GM18519 (cell line): ENCODE measurements at regions not wholly inside any gene's neighbourhood (a gene's known extent, or its start where the extent isn't known, plus 50 kb on each side); places are given as distances from the start of the nearest gene placed in this dataset.

Source experiments
- ATAC-seq: cut with Tn5 transposase; IDR thresholded peaks from one replicate; pipeline ENCODE4 v1.9.1; 2021; ENCODE audit warnings: mild to moderate bottlenecking, moderate library complexity; ENCODE audit not compliant: unreplicated experiment, low FRiP score

DNA sequence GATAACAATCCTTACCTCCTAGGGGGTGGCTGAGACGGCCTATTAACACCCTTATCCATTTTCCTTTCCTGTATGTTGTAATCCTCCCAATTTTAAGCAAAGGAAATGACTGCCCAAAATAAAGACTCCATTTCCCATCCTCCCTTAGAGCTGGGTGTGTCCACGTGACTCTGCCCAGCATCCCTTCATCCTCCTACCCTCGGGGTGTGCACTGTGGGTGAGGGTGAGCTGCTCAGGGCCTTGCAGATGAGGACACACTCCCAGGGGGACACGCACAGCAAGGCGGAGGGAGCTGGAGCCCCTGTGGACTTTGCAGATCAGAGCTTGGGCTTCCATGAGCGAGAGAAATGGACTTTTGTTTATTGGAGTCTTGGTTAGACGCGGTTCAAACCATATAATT lies 186.8 kb downstream of the IRF8 start:
- ATAC-seq = no peak

DNA sequence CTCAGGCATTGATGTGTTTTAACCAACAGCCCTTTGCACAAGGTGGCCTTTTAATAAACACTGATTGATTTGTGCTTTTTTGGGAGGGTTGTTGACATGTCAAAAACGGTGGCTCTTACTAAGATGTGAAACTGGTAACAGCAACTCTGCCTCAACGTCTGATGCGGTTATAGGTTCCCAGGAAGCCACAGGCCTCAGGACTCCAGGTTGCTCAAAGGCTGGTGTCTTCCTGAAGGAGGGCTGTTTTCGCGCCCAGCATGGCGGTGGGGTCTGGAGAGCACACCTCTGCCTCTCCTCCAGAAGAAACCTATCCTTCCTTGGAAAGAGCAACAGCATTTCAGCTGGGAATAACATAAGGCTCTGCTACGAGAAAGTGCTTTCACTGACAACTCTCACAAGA lies 187.5 kb downstream of the IRF8 start:
- no peak for ATAC-seq

DNA sequence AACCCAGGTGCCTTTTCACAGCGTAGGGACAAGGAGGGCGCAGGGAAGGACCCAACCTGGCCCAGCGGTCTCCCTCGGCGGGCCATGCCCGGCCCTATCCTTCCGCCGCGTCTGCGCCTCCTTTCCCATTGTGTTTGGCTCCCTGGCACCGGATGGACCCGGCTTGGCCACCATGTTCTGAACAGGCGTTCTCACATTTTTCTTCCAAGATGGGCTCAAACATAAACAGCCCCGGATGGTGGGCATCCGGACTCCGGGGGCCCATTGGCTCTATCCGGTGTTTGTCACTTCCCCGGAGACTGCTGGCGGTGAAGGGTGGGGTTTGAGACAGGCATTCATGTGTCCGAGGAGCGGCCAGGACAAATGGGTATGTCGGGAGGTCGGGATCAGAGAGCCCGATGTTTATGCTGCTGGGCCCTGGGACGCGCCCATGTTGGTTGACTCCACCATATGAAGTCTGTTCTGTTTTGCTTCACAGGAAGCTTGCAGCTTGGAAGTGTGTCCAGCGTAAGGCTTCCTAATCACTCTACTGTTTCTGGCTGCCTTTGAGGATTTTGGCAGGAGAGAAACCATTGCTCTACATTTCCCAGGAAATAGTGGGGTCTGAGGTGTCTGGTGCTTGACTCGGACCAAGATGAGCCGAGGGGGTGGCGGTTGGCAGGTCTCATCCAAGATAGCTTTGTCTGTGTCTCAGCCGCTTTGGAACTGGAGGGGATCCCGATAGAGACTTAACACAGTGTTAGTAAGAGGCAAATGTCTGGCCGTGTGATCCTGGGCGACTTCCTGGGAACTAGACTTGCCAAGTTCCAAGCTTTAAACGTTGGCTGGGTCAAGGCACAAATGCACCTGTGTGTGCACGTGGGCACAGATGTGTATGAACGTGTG lies 188.3 kb downstream of the IRF8 start:
- no peak for ATAC-seq

DNA sequence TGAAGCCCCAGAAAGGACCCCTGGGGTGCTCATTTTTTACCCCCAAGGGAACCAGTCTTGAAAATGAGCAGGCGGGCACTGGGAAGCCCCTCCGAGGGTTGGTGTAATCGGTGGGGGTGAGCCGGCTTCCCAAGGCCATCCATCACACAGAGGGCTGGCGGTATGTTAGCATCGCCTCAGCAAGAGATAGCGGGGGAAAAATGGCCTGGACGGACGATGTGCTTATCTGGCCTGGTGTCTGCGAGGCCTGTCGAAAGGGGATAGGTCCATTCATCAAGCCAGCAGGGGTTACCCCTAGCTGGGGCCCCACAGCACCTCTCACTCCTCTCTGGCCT lies 188.9 kb downstream of the IRF8 start:
- ATAC-seq = no peak

DNA sequence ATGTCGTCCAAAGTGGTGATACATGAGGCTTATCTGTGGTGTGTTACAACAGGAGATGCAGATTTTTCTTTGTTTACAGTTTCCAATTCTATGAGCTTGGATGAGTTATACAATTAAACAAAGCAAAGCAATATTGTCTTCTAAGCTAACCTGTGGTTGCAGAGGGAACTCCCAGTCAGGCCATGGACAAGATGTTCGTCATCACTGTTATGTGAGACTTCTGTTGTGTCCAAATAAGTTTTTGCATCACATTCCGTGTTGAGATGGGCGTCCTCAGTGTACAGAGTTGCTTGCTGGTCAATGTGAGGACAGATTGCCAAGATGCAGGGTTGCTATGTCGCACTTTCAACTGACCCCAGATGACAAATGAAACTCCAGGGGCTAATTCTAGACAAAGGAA lies 189.3 kb downstream of the IRF8 start:
- ATAC-seq = no peak

DNA sequence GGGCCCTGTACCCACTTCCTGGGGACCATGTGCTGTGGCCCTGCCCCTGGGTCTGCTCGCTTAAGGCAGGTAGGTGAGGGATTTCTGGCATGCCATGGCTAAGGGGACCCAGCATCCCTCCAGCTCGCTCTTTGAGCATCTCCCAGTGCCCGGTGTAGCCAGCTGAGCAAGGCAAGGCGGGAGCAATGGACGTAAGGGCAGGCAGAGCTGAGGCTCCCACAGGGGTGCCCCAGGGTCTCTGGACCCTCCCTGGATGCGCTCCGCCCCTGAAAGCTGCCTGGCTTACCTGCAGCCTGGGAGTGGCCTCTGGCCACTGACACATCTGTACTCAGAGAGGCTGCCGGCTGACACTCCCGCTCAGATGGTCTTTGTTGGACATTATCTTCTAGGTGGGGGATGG lies 189.9 kb downstream of the IRF8 start:
- ATAC-seq = no peak

DNA sequence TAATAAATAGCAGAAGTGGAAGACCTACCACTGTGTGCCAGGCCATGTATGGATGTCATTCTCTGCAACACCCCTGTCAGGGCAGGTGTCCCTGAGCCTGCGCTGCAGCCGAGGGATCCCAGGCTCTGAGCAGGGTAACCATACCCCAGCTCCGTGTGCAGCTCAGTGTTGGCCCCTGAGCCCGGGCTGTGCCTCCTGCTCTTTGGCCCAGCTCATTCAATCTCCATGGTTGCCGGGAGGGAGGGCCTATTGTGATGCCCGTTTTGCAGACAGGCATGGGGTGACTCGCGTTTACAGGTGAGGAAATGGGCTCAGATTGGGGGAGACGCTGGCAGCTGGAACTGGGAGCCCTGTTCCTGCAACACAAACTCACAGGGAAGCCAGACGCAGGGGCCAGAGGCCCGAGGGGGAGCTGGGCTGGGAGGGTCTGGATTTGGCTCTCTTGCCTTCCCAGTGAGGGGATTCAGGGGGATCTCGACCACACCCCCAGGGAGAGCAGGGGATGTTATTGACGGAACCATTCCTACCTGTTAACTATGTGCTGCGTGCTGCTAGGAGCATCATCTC lies 190.5 kb downstream of the IRF8 start:
- ATAC-seq = no peak

DNA sequence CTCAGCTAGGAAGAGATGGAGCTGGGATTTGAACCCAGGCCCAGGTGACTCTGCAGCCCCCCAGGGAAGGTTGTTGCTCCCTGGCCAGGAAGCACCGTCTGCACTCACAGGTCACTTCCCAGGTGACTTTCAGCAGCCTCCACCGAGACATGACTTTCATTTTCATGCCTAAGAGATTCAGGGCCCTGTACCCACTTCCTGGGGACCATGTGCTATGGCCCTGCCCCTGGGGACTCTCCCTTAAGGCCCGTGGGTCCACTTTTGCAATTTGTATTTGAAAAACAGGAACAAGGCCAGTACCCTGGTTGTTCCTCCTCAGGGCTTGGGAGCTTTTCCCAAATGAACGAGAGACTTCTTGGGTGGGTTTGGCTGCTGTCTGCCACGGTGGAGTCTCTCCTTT lies 191.0 kb downstream of the IRF8 start:
- ATAC-seq = no peak

DNA sequence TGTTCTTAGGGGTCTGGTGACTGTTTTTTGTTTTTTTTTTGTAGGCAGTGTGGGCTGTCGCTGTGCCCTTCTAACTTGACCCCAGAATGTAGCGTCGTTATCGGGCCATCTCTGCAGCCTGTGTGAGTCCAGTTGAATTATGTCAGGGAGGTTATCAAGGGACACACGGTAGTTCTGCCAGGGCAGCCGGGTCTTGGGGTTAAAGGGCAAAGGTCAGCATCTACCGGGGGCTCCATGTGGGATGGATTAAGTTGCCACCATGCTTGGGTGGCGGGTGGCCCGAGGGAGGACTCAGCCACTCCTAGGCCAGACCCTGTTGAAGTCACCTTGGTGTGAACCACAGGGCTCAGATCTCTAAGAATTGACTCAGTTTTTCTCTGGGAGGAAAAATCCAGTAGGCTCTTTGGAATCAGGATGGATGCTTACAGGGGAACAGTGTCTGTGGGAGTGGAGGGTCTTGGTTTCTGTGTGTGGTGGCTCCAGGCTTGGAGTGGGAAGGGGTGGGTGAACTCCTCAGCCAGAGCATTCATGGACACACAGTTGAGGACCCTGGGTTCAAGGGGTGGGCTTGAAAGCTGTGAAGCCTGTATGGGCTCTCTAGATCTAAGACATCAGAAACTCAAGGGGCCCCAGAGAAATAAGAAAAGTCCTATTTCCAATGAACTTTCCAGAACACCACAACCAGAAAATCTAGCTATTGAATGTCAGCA lies 191.7 kb downstream of the IRF8 start:
- no peak for ATAC-seq

DNA sequence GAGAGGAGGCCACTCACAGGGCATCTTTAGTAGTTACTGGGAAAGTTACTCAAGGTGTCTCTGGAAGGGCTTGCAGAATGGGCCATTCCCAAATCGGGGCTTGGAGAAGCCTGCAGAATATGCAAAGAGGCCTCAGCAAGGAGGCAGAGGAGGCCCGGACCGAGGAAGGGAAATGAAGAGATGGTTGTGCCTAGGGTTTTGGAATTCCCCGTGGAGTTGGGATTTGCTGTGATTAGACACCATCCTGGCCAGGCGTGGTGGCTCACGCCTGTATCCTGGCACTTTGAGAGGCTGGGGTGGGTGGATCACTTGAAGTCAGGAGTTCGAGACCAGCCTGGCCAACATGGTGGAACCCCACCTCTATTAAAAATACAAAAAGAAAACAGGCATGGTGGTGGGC lies 193.0 kb downstream of the IRF8 start:
- no peak for ATAC-seq

DNA sequence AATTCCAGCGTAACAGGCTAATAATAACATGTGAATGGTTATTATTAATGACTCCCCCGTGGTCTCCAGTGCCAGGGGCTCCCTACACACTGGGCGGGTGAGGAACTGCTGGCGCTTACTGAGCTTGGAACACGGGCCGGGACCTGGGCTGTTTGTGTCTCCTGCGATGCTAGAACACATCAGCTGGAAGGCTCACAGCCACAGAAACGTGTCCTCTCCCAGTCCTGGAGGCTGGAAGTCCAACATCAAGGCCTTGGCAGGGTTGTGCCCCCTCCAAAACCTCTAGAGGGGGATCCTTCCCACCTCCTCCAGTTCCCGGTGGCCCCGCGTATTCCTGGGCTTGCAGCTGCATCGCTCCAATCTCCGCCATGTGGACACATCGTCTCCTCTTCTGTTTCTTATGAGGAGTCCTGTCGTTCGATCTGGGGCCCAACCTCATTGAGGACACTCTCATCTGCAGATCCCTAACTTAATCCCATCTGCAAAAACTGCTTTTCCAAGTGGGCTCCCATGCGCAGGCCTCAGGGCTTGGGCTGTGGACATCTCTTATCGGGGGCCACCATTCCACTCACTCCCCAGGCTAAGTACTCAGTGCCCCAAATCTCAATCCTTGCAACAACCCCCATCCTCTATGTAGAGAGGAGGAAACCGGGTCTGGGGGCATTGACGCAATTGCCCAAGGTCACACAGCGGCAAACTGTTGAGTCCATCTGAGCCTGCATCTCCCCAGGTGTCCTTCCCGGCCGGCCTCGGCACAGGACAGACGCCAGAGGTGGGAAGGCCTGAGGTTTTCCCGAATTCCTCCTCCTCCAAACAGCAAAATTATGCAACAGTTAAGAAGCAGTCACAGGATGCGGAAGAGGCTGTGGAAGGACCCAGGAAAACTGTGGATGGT lies 193.9 kb downstream of the IRF8 start:
- ATAC-seq = no peak

DNA sequence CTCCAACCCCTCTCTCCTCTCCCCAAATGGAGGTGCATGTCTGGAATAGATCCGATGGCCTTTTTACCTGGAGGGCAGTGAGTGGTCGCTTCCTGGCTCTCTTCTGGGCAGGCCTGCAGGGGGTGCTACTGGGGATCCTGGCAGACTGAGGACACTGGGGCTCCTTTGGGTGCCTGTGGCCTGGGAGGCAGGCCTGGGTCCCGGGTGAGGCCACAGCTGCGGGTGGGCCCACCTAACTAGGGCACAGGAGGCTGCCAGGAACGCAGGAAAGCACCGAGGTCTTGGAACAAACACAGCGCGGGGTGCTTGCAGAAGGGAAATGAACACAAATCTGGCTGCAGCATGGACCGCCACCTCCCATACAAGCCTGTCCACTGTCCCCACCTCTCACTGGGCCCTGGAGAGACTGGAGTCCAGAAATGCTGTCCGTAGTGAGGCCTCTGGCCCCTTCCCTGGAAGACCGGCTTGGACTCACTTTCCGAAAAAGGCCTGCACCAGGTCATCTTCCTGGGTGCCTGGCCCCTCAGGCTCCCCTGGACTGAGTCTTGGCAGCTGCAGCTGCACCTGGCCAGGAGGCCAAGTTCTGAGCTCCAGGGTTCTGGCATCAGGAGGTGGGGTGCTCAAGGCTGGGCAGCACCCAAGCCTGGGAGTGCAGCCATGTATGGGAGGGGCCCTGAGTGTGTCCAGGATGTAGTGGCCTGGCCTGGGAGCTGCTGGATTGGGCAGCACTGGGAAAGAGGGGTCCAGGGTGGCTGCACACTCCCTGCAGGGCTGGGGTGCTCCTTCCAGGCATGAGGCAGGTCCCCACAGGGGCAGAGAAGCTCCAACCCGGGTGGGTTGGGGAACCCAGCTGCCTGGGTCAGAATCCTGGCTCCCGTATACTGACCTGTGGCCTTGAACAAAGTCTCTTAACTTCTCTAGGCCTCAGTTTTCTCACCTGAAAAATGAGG lies 195.1 kb downstream of the IRF8 start:
- no peak for ATAC-seq

DNA sequence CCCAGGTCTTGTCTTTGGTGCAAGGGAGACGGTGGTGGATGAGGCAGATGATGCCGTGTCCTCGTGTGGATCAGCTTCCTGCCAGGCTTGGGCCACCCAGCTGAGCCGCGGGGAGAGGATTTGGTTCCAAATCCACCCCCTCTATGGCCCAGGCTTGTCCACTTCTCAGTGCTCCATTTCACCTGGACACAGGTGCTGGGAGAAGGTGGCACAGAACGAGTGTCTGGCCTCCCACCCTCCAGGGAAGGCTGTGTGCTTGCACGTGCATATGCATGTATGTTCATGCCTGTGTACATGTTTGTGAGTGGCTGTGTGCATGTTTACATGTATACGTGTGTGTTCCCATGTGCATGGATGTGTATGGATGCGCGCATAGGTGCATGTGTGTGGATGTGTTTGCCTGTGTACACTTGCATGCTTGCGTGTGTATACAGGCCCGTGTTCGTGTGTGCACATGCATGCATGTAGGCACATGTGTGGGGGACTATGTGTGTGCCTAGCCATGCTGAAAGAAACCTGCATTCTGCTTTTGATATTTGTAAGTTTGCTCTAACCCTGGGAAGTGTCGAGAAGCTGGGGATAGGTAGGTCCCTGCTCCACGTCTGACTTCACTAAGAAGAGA lies 196.3 kb downstream of the IRF8 start:
- ATAC-seq = no peak

DNA sequence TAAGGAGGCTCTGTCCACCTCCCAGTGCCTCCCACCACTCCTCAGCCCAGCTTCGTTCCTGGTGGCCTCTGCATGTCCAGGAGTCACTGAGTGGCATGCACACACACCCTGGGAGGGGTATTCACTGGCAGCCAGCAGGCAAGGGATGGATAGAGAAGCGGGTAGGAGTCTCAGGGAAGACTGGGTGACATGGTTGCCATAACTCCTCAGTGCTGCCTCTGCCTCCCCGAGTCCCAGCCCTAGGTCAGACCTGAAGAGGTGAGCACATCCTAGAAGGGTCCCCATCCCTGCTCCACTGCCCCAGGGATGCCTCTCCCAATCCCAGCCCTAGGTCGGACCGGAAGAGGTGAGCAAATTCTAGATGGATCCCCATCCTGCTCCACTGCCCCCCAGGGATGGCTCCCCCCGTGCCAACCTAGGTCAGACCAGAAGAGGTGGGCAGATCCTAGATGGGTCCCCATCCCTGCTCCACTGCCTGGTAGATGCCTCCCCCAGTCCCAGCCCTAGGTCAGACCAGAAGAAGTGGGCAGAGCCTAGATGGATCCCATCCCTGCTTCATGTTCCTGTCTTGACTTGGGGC lies 197.0 kb downstream of the IRF8 start:
- no peak for ATAC-seq

DNA sequence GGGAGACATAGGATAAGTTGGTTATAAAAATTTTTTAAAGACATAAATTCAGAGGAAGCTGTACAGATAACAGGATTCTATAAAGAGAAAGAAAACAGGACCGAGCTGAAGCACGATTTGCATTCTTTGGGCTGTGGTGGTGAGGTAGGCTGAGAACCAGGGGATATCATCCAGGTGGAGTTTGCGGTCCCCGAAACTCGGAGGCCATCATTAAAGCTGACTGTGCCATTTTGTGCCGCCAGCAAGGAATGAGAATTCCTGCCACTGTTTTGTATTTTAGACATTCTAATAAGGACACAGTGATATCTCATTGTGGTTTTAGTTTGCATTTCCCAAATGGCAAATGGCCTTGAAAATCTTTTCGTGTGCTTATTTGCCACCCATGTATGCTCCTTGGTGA lies 197.9 kb downstream of the IRF8 start:
- no peak for ATAC-seq

DNA sequence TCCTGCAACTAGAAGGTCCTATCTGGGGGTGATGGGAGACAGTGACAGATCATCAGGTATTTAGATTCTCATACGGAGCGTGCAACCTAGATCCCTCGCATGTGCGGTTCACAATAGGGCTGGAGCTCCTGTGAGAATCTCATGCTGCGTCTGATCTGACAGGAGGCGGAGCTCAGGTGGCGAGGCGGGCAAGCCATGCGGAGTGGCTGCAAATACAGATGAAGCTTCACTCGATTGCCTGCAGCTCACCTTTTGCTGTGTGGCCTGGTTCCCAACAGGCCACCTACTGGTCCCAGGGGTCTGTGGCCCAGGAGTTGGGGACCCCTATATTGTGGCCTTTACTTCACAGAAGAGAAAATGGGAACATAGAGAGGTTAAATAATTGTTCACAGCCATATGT lies 200.4 kb downstream of the IRF8 start:
- ATAC-seq = no peak

DNA sequence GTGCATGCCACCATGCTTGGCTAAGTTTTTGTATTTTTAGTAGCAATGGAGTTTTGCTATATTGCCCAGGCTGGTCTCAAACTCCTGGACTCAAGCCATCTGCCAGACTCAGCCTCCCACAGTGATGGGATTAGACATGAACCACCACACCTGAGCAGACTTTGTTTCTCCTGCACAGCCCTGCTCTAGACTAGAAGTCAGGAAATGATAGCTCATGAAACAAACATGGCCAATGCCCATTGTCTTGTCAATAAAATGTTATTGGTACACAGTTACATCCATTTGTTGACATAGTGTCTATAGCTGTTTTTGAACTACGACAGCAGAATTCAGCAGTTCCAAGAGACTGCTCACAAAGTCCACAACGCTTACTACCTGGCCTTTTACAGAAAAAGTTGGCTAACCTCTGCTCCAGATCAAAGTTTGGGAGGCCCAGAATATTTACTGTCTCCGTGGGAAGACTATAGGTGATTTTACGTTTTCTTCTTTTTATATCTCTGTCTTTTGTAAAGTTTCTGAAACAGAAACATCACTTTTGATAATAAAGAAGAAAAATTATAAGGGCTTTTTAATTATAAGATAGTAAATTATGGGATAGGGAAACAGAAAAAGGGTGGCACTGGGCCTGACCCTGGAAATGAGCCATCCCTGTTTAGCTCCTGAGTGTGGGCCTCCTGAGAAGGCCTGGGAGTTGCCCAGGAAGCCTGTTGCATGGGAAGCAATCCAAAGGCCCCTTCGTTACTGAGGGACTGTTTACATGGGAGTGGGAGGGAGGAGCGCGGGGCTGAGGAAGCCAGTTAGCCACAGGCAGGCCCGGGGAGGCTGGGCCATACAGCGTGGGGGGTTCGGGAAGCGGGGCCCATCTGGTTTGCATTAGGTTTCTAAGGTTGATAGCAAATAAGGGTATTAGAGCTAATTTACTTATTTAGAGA lies 201.5 kb downstream of the IRF8 start:
- no peak for ATAC-seq
